Lung (tissue), 11 donors: ENCODE measurements at regions not wholly inside any gene's neighbourhood (a gene's known extent, or its start where the extent isn't known, plus 50 kb on each side); places are given as distances from the start of the nearest gene placed in this dataset.

ENCODE experiments used
- ATAC-seq: fragments of 200-7000 bp; cut with Tn5 transposase; one replicate; pipeline ENCODE4 v1.9.1; 2020; ENCODE audit warnings: moderate number of reproducible peaks; ENCODE audit not compliant: insufficient read depth, low FRiP score
- DNase-seq, 3 donors: peaks; one replicate each; pipeline ENCODE4 v3.0.0-alpha.2; 2013 to 2017
- H3K27ac ChIP-seq, 2 donors: one replicate each; pipeline ENCODE4 v1.5.1; 2013; ENCODE audit warnings: mild to moderate bottlenecking in 2 of 2, moderate library complexity in 2 of 2, control low read depth in 1 of 2, inconsistent platforms in 1 of 2, low read depth in 1 of 2, low read length in 1 of 2
- H3K27me3 ChIP-seq, 3 donors: one replicate each; pipeline ENCODE4 v1.5.1; 2013; ENCODE audit warnings: low read length in 2 of 3; ENCODE audit not compliant: control insufficient read depth in 3 of 3, insufficient read depth in 3 of 3
- H3K36me3 ChIP-seq, 4 donors: one replicate each; pipeline ENCODE4 v1.5.1; 2013; ENCODE audit warnings: low read length in 4 of 4, mild to moderate bottlenecking in 1 of 4, moderate library complexity in 1 of 4; ENCODE audit not compliant: control insufficient read depth in 4 of 4, insufficient read depth in 4 of 4
- H3K4me1 ChIP-seq, 5 donors: one replicate each; pipeline ENCODE4 v1.5.1; 2013; ENCODE audit warnings: low read length in 5 of 5, mild to moderate bottlenecking in 2 of 5, moderate library complexity in 1 of 5; ENCODE audit not compliant: control insufficient read depth in 5 of 5, insufficient read depth in 5 of 5
- H3K4me3 ChIP-seq: one replicate; pipeline ENCODE4 v1.5.1; 2013; ENCODE audit warnings: mild to moderate bottlenecking, control low read depth, moderate library complexity
- H3K9ac ChIP-seq, 2 donors: one replicate each; pipeline ENCODE4 v1.5.1; 2013; ENCODE audit warnings: low read length in 2 of 2, control low read depth in 1 of 2; ENCODE audit not compliant: insufficient read depth in 1 of 2
- H3K9me3 ChIP-seq, 4 donors: one replicate each; pipeline ENCODE4 v1.5.1; 2013; ENCODE audit warnings: low read length in 3 of 4, mild to moderate bottlenecking in 1 of 4, moderate library complexity in 1 of 4; ENCODE audit not compliant: control insufficient read depth in 4 of 4, insufficient read depth in 3 of 4
- WGBS, 2 donors: extraction: QIAGEN DNeasy Blood & Tissue Kit; methylation state at CpG; one replicate each; pipeline ENCODE4 v1.1.7; 2013; 5-methylcytosine and 5-hydroxymethylcytosine counted together
- TF ChIP-seq, protein P1 (sequence below): IDR thresholded peaks from 2 replicates; pipeline ENCODE4 v1.5.1; 2012; ENCODE audit warnings: mild to moderate bottlenecking; ENCODE audit errors: control extremely low read depth, extremely low read depth
- donor health status: control.
- donor health status: control.
- donor health status: Bipolar disorder and iron deficiency.
- donor health status: healthy.
- donor health status: DM: yes; HTN: yes; CAD: no.

DNA sequence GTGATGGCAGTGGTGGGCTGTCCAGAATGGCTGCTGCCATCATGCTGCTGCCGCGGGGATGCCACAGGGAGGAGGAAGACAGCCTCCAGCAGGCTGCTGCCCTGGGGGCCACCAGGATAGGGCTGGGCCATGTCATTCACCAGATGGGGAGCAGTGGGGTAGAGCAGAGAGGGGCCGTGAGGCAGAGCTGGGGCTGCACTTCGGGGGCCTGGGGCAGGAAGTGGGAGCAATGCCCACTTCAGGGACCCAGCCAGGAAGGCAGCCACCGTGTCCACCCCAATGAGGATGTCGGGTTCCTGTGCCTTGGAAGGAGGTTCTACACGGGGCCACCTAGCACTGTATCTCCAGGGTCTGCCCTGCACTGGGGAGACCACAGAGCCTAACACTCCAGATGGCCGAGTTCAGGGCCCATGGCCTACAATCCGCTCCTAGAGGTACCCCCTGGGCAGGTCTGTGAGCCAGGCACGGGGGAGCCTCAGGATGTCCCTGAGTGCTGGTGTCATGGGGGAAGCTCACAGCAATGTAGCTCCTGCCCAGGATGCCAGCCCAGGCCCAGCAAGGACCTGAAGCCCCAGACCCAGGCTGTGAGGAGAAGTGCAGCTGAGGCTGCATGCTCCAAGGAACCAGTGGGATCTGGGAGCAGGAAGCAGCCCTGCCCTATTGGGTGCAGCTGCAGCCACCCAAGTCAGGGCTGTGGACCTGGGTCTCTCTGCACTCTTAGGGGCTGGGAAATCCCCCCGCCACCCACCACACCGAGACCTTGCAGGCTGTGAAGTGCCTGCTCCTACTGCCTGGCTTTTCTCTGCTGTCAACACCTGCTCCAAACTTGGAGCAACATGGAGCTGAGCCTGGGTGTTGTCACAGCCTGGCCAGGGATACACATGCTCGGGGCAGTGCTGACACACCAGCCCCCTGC is 140.3 kb downstream of the PDHA2 start:
- Histone ChIP-seq H3K4me3 (no peak overlapping the region), H3K27me3 (no peaks in the 10 kb centered on the region), H3K36me3 (no peaks in the 10 kb centered on the region), H3K9me3 (peaks cover 0 to 24% (median 0%) of the 10 kb centered on the region in 4 donors), H3K27ac (no peak overlapping the region), H3K4me1 (no peaks in the 10 kb centered on the region), H3K9ac (no peak overlapping the region)
- WGBS, 2 donors, result 90 to 94% methylated on average over 13 of the region's 13 CpGs
- no peak for DNase-seq
- TF ChIP-seq, protein P1, sequence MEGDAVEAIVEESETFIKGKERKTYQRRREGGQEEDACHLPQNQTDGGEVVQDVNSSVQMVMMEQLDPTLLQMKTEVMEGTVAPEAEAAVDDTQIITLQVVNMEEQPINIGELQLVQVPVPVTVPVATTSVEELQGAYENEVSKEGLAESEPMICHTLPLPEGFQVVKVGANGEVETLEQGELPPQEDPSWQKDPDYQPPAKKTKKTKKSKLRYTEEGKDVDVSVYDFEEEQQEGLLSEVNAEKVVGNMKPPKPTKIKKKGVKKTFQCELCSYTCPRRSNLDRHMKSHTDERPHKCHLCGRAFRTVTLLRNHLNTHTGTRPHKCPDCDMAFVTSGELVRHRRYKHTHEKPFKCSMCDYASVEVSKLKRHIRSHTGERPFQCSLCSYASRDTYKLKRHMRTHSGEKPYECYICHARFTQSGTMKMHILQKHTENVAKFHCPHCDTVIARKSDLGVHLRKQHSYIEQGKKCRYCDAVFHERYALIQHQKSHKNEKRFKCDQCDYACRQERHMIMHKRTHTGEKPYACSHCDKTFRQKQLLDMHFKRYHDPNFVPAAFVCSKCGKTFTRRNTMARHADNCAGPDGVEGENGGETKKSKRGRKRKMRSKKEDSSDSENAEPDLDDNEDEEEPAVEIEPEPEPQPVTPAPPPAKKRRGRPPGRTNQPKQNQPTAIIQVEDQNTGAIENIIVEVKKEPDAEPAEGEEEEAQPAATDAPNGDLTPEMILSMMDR, result no peak
- no peak for ATAC-seq

DNA sequence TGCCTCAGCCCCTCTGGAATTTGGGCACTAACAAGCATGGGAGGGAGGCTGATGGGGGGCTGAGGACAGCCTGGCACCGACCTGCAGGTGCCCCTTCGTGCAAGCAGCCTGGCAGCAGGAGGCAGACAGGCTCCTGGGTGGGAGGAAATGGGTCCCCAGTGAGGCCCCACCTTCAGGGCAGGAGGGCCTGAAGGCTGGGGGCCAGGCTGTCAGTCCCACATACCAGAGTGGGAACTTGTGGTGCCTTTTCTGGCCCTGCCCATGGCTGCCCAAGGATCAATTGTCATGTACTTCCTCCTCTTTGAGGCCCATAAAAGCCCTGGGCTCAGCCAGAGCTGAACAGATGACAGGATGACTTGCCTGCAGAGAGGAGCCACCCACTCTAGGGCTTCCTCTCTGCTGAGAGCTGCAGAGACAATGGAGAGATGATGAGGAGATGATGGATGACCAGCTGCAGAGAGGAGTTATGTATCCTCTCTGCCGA is 141.0 kb downstream of the PDHA2 start:
- 83 to 93% methylated on average over 3 of the region's 3 CpGs for WGBS, 2 donors
- TF ChIP-seq, protein P1, result no peak
- H3K9me3 ChIP-seq, result peaks cover 0 to 24% (median 0%) of the 10 kb centered on the region in 4 donors
- DNase-seq (no peak), ATAC-seq (no peak)
- no peaks in the 10 kb centered on the region for H3K4me1 ChIP-seq
- H3K27ac ChIP-seq, result no peak overlapping the region
- no peak overlapping the region for H3K9ac ChIP-seq
- no peak overlapping the region for H3K4me3 ChIP-seq
- H3K27me3 ChIP-seq, result no peaks in the 10 kb centered on the region
- H3K36me3 ChIP-seq, result no peaks in the 10 kb centered on the region

DNA sequence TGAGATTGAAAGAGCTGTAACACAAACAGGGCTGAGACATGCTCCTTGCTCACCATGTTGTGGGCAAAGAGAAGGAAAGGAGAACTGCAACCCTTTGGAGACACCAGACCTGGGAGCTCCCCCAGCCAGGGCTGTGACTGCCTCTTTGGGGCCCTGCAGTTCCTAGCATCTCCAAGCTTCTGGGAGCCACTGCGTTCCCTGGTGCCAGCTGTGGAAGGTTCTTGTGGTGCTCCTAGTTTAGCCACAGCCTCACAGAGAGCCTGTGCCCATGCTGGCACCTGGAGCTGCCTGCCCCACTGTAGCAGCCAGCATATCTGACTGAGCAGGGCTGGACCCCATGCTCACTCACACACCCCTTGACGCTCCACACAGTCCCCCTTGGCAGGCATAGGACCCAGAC is 141.7 kb downstream of the PDHA2 start:
- no peaks in the 10 kb centered on the region for H3K4me1 ChIP-seq
- TF ChIP-seq, protein P1, result no peak
- ATAC-seq (no peak), DNase-seq (no peak)
- WGBS, 2 donors, result 82 to 83% methylated on average over 2 of the region's 2 CpGs
- no peak overlapping the region for H3K9ac ChIP-seq
- no peaks in the 10 kb centered on the region for H3K27me3 ChIP-seq
- H3K4me3 ChIP-seq, result no peak overlapping the region
- H3K9me3 ChIP-seq, result peaks cover 0 to 24% (median 0%) of the 10 kb centered on the region in 4 donors
- no peak overlapping the region for H3K27ac ChIP-seq
- H3K36me3 ChIP-seq, result no peaks in the 10 kb centered on the region
